Gastrocnemius medialis (tissue), 4 donors: ENCODE measurements at regions not wholly inside any gene's neighbourhood (a gene's known extent, or its start where the extent isn't known, plus 50 kb on each side); places are given as distances from the start of the nearest gene placed in this dataset.

Experiments
- ATAC-seq, 2 donors: fragments of 150-250 bp; one replicate each; pipeline ENCODE4 v1.9.1; 2016
- DNase-seq, 2 donors: peaks; one replicate each; pipeline ENCODE4 v3.0.0-alpha.2; 2019
- H3K27ac ChIP-seq, 4 donors: fragments of 200-600 bp; sonication (generic); 1 replicate in 1 of 4; 2 replicates in 3 of 4; pipeline ENCODE4 v1.5.1; 2016 to 2018; ENCODE audit warnings: mild to moderate bottlenecking in 2 of 4, moderate library complexity in 1 of 4
- H3K27me3 ChIP-seq, 3 donors: fragments of 200-600 bp; sonication (generic) in 2 of 3; 1 replicate in 1 of 3; 2 replicates in 2 of 3; pipeline versions ENCODE4 v1.5.1 to v1.6.0; 2016 to 2019; ENCODE audit warnings: mild to moderate bottlenecking in 1 of 3, moderate library complexity in 1 of 3
- H3K36me3 ChIP-seq, 2 donors: fragments of 200-600 bp; sonication (generic) in 1 of 2; one replicate each; pipeline ENCODE4 v1.5.1; 2017 to 2018
- H3K4me1 ChIP-seq, 2 donors: fragments of 200-600 bp; sonication (generic) in 1 of 2; one replicate each; pipeline ENCODE4 v1.5.1; 2016 to 2017; ENCODE audit warnings: mild to moderate bottlenecking in 2 of 2
- H3K4me3 ChIP-seq, 4 donors: fragments of 200-600 bp; sonication (generic) in 3 of 4; 1 replicate in 1 of 4; 2 replicates in 3 of 4; pipeline ENCODE4 v1.5.1; 2016 to 2019; ENCODE audit warnings: mild to moderate bottlenecking in 2 of 4
- H3K9me3 ChIP-seq, 3 donors: fragments of 200-600 bp; sonication (generic) in 2 of 3; 1 replicate in 1 of 3; 2 replicates in 2 of 3; pipeline ENCODE4 v1.5.1; 2016 to 2019
- CTCF ChIP-seq, 5 experiments: fragments of 450-650 bp in 3 of 5; fragments of 200-600 bp in 2 of 5; sonication (generic) in 2 of 5; IDR thresholded peaks in 4 of 5; conservative IDR thresholded peaks in 1 of 5; 1 replicate in 4 of 5; 2 replicates in 1 of 5; pipeline ENCODE4 v1.5.1; 2016 to 2019; ENCODE audit warnings: antibody characterized with exemption in 5 of 5, mild to moderate bottlenecking in 3 of 5, moderate library complexity in 3 of 5
- POLR2A ChIP-seq, 2 donors: fragments of 450-650 bp; IDR thresholded peaks; one replicate each; pipeline ENCODE4 v1.6.1; 2017; ENCODE audit warnings: antibody characterized with exemption in 2 of 2, mild to moderate bottlenecking in 2 of 2, moderate library complexity in 2 of 2
- in situ Hi-C, 4 donors: fragments of 200-750 bp; cut with MboI; loops; one replicate each; pipeline versions ENCODE4 v1.15.0 to v1.8.0; 2017; ENCODE audit warnings: low sequenced_read_pairs in 4 of 4
- intact Hi-C: fragments of 100-400 bp; cut with DNase I; formaldehyde crosslinking; loops from one replicate; pipeline ENCODE4 v1.15.1; 2023; ENCODE audit warnings: low total_unique reads

GRCh38 chr13:104447348-104447747 is 1381.1 kb upstream of the SLC10A2 start:
- H3K4me3 ChIP-seq, result no peak overlapping the region
- no peaks in the 10 kb centered on the region for H3K36me3 ChIP-seq
- no peaks in the 10 kb centered on the region for H3K9me3 ChIP-seq
- intact Hi-C loops, result no loop called here
- DNase-seq (no peak), ATAC-seq (no peak)
- in situ Hi-C loops, result no loop called here
- no peak overlapping the region for H3K27ac ChIP-seq
- no peaks in the 10 kb centered on the region for H3K4me1 ChIP-seq
- no peaks in the 10 kb centered on the region for H3K27me3 ChIP-seq
- TF ChIP-seq CTCF (IDR thresholded peaks at IDR 0.05 in 4 of 5, conservative IDR thresholded peaks at IDR 0.05 in 1 of 5), result no peak
- no peak for TF ChIP-seq POLR2A (IDR thresholded peaks at IDR 0.05)

GRCh38 chr13:104442536-104442935 is 1376.3 kb upstream of the SLC10A2 start:
- intact Hi-C loops, result no loop called here
- ATAC-seq, result no peak

DNA sequence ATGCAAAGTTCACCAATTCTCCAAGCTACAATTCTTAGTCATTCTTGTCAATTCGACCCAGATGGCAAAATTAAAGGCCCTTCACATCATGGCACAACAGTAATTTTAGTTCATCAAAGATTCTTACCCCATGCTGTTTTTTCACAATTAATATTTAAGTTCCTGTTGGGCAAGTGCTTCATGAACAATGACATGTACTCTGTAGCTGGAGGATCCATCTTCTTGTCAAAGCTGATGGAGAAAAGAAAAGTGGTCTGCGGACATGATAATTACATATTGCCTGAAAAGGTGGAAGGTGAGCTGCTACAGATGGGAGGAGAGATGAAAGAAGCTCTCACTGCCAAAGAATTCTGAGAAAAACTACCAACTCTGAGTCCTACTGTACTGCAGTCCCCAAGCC is 1370.3 kb upstream of the SLC10A2 start:
- H3K4me1 ChIP-seq, result no peaks in the 10 kb centered on the region
- in situ Hi-C loops, result no loop called here
- H3K27ac ChIP-seq, result no peak overlapping the region
- intact Hi-C loops, result no loop called here
- DNase-seq (no peak), ATAC-seq (no peak)
- TF ChIP-seq POLR2A (IDR thresholded peaks at IDR 0.05), result no peak
- no peak for TF ChIP-seq CTCF (IDR thresholded peaks at IDR 0.05 in 4 of 5, conservative IDR thresholded peaks at IDR 0.05 in 1 of 5)
- no peaks in the 10 kb centered on the region for H3K36me3 ChIP-seq
- no peak overlapping the region for H3K4me3 ChIP-seq
- no peaks in the 10 kb centered on the region for H3K27me3 ChIP-seq
- H3K9me3 ChIP-seq, result no peaks in the 10 kb centered on the region

More at GRCh38 chr13:104442536-104442935, 1376.3 kb upstream of the SLC10A2 start:
- Histone ChIP-seq H3K4me3 (no peak overlapping the region), H3K4me1 (no peaks in the 10 kb centered on the region), H3K27ac (no peak overlapping the region), H3K36me3 (no peaks in the 10 kb centered on the region), H3K9me3 (no peaks in the 10 kb centered on the region), H3K27me3 (no peaks in the 10 kb centered on the region)
- no peak for TF ChIP-seq CTCF (IDR thresholded peaks at IDR 0.05 in 4 of 5, conservative IDR thresholded peaks at IDR 0.05 in 1 of 5)
- TF ChIP-seq POLR2A (IDR thresholded peaks at IDR 0.05), result no peak
- in situ Hi-C loops, result no loop called here
- DNase-seq, result no peak

- Histone ChIP-seq H3K4me1 (no peaks in the 10 kb centered on the region), H3K4me3 (no peak overlapping the region), H3K27ac (no peak overlapping the region), H3K36me3 (no peaks in the 10 kb centered on the region), H3K9me3 (no peaks in the 10 kb centered on the region), H3K27me3 (no peaks in the 10 kb centered on the region)
- no peak for ATAC-seq
- in situ Hi-C loops (no loop called here), intact Hi-C loops (no loop called here)
- DNase-seq, result no peak
- TF ChIP-seq CTCF (IDR thresholded peaks at IDR 0.05 in 4 of 5, conservative IDR thresholded peaks at IDR 0.05 in 1 of 5), result no peak
- TF ChIP-seq POLR2A (IDR thresholded peaks at IDR 0.05), result no peak
These were observed 1365.7 kb upstream of the SLC10A2 start for GRCh38 chr13:104431895-104432294.

DNA sequence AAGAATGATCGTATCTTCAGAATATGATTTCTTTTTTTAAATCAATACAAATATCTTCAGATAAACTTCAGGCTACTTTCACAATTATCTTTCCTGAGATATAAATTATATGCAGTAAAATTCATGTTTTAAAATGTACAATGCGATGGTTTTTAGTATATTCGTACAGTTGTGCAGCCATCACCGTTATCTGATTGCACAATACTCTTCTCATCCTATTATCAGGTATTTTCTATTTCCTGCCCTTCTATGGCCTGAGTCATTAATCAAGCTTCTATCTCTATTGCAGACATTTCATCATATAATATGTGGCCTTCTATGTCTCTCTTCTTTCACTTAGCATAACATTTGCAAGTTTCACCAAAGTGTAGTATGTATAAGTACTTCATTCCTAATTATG is 1360.2 kb upstream of the SLC10A2 start:
- H3K4me1 ChIP-seq, result no peaks in the 10 kb centered on the region
- H3K27me3 ChIP-seq, result no peaks in the 10 kb centered on the region
- no peak for DNase-seq
- no peaks in the 10 kb centered on the region for H3K36me3 ChIP-seq
- no peak overlapping the region for H3K27ac ChIP-seq
- intact Hi-C loops (no loop called here), in situ Hi-C loops (no loop called here)
- TF ChIP-seq POLR2A (IDR thresholded peaks at IDR 0.05), result no peak
- TF ChIP-seq CTCF (IDR thresholded peaks at IDR 0.05 in 4 of 5, conservative IDR thresholded peaks at IDR 0.05 in 1 of 5), result no peak
- H3K4me3 ChIP-seq, result no peak overlapping the region
- ATAC-seq, result no peak
- no peaks in the 10 kb centered on the region for H3K9me3 ChIP-seq
